HG02852 (cell line): ENCODE measurements at regions not wholly inside any gene's neighbourhood (a gene's known extent, or its start where the extent isn't known, plus 50 kb on each side); places are given as distances from the start of the nearest gene placed in this dataset.

Experiments used
- ATAC-seq: cut with Tn5 transposase; IDR thresholded peaks from one replicate; pipeline ENCODE4 v1.9.1; 2021; ENCODE audit warnings: mild to moderate bottlenecking, moderate library complexity; ENCODE audit not compliant: unreplicated experiment

DNA sequence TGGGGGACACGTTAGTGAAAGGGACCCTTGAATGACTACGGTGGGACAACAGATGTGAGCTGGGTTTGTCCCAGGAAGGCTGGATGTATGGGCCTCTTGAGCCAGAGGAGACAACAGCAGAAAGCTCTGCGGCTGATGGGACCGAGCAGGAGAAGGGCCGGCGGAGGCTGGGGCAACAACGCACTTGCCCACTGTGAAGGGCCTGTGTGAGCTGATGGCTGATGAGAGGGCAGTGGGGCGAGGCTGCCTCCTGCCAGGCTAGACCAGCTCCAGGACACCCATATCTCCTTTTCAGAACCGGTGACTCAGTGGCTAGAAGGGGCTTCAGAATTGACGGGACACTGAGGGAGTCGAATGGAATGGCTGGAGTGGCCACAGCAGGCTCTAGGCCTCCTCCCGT, 250.1 kb downstream of the SEC14L1 start:
- ATAC-seq: no peak

DNA sequence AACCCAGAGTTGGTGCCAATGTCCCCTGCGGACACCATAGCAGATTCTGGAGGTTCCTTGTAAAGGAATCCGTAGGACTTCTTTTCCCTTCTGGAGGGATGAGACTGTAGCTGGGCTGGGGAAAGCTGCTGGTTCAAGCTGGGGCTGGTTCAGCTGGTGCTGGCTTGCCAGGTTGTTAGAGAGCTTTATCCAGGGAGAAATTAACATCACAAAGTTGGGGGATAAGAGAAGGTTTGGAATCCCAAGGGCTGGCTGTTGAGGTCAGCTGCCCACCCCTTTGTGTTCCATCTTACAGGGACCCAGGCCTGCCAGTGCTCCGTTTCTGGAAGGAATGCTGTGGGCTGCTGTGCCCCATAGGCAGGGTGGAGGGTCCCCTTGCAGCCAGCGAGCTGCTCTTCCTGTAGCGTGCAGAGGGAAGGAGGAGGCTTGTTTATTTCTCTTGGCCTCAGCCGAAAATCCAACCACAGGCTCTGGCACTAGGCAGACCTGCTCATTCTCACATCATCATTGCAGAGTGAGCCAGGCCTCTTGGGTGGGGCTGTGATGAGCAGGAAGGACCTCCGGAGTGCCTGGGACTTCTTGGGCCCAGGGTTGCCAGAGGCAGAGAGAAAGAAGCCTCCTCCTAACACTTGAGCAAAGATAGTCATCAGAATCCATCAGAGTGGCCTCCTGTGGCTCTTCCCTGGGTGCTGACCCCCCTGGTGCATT, 251.1 kb downstream of the SEC14L1 start:
- ATAC-seq: no peak

- ATAC-seq: no peak
These were observed 251.9 kb downstream of the SEC14L1 start for GRCh38 chr17:77392376-77393273.

DNA sequence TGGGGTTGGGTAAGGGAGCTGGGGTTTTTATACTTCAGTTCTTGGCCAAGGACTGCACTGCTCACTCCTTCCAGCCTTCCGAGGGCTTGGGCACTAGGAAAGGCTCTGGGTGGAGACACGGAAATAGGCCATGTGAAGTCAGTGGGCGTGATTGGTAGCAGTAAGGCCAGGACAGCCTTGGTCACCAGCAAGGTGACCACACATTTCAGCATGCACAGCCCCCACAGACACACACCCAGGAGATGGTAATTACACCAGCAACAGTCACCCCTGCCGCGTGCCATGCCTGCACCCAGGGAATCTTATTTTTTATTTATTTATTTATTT, 252.5 kb downstream of the SEC14L1 start:
- ATAC-seq: no peak

DNA sequence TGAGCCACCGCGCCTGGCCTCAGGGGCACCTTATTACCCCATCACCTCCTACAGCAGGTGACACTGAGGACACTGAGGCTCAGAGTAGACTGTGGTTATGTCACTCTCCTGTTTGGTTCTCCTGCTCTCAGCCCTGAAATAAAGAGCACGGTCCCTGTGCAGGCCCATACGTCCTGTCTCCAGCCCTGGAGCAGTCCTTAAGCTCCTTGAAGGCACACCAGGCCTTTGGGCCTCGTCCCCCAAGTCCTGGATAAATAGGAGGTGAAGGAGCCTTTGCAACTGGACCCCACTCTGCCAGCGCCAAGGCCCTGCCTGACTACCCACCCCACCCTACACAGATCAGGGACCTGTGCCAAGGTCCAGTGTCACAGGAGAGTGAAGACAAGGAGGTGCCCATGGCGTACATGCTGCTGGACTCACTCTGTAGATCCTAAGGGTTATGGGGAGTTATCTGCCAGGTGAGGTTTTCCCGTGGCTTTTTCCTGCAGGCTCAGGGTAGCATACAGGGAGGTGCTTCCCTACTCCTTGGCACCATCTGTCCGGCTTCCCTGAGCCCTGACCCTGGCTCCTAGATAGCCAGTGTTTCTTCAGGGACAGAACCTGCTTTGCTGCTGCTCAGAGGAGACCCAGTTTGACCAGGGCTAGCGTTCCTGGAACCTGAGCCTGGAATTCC, 253.2 kb downstream of the SEC14L1 start:
- no peak for ATAC-seq

- no peak for ATAC-seq
These were observed 253.9 kb downstream of the SEC14L1 start for GRCh38 chr17:77394540-77395295.

GRCh38 chr17:77395501-77396048, 254.8 kb downstream of the SEC14L1 start:
- ATAC-seq: no peak

GRCh38 chr17:77396610-77397009, 255.8 kb downstream of the SEC14L1 start:
- ATAC-seq: no peak

DNA sequence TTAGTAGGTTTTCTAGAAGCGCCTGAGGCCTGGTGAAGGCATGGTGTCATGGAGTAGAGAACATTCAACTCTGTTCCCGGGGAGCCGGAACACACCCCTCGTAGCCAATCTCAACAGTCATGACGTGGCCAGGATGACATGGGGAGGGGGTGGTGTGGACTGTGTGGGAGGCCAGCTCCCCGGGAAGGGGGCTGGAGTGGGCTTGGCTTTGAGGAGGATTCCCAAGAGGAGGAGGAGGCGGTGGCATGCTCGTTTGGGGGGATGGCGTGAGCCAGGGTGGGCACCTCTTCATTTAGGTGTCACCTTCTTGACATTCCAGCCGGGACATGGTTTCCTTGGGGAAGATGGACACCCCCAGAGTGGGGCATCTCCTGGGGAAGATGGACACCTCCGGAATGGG, 257.5 kb downstream of the SEC14L1 start:
- no peak for ATAC-seq

GRCh38 chr17:77399319-77399957, 258.7 kb downstream of the SEC14L1 start:
- ATAC-seq: no peak

- ATAC-seq: no peak
These were observed 259.7 kb downstream of the SEC14L1 start for GRCh38 chr17:77400445-77400870.

- no peak for ATAC-seq
These were observed 261.5 kb downstream of the SEC14L1 start for GRCh38 chr17:77402159-77402731.

DNA sequence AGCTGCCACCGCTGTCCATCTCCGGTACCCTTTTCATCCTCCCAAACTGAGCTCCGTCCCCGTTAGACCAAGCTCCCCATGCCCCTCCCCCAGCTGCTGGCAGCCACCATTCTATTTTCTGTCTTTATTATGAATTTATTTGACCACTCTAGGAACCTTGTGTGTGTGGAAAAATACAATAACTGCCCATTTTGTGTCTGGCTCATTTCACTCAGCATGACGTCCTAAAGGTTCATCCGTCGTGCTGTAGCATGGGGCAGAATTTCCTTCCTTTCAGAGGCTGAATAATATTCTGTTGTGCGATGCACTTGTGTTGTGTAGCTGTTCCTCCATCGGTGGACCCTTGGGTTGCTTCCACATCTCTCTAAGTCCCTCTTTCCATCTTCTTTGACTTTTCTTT, 263.1 kb downstream of the SEC14L1 start:
- no peak for ATAC-seq

GRCh38 chr17:77404812-77405581, 264.2 kb downstream of the SEC14L1 start:
- ATAC-seq: peak; percentile 68

- ATAC-seq: no peak
These were observed 265.3 kb downstream of the SEC14L1 start for GRCh38 chr17:77405867-77406732.

GRCh38 chr17:77407321-77408277, 266.8 kb downstream of the SEC14L1 start:
- no peak for ATAC-seq

GRCh38 chr17:77408284-77408683, 267.5 kb downstream of the SEC14L1 start:
- ATAC-seq: no peak
